ENCODE measurements at regions not wholly inside any gene's neighbourhood (a gene's known extent, or its start where the extent isn't known, plus 50 kb on each side); places are given as distances from the start of the nearest gene placed in this dataset.
A peak's percentile ranks its signal among the peaks of the same experiment; 100 is the strongest.

GRCh38 chr1:29707796-29708195, 471.5 kb downstream of the PTPRU start:
- Histone ChIP-seq H3K36me3 (ENCODE audit: control insufficient read depth in 2 of 2, extremely low read depth in 1 of 2, insufficient read depth in 2 of 2, low read length in 2 of 2) (no peaks in the 10 kb centered on the region), H4K20me1 (ENCODE audit: control insufficient read depth, extremely low read depth, insufficient read depth, low read length) (no peaks in the 10 kb centered on the region), H3K4me2 (ENCODE audit: control insufficient read depth, extremely low read depth, insufficient read depth, low read depth, low read length) (no peak overlapping the region), H2AFZ (ENCODE audit: control insufficient read depth, low read length) (no peak overlapping the region), H3K27ac (ENCODE audit: control insufficient read depth, insufficient read depth, low read length) (no peak overlapping the region), H3K4me1 (ENCODE audit: control insufficient read depth, extremely low read depth, insufficient read depth, low read length) (peaks cover 49% of the 10 kb centered on the region), H3K79me2 (ENCODE audit: control insufficient read depth, insufficient read depth, low read length) (no peaks in the 10 kb centered on the region), H3K9me1 (ENCODE audit: control insufficient read depth, extremely low read depth, insufficient read depth, low read length) (peaks cover 2% of the 10 kb centered on the region), H3K27me3 (ENCODE audit: control insufficient read depth, extremely low read depth, insufficient read depth, low read length) (peaks cover 7% of the 10 kb centered on the region), H3K9ac (ENCODE audit: control insufficient read depth, extremely low read depth, insufficient read depth, low read length) (no peak overlapping the region), H3K9me3 (ENCODE audit: control insufficient read depth, low read depth, low read length) (no peaks in the 10 kb centered on the region), H3K4me3 (ENCODE audit: control insufficient read depth in 2 of 3, extremely low read depth in 1 of 3, insufficient read depth in 2 of 3, low read depth in 1 of 3, low read length in 3 of 3) (no peak overlapping the region)
- dilution Hi-C loops (cut with MboI; ENCODE audit: extremely low pct_ligation_motif_present, low sequenced_read_pairs), result no loop called here
- DNase-seq (ENCODE audit: low read depth, low spot score), result no peak
- TF ChIP-seq EZH2 (IDR thresholded peaks at IDR 0.05; ENCODE audit: low read length) (no peak), CTCF (optimal IDR thresholded peaks at IDR 0.05 in 1 of 3, IDR thresholded peaks at IDR 0.05 in 1 of 3, conservative IDR thresholded peaks at IDR 0.05 in 1 of 3; ENCODE audit: extremely low read depth in 1 of 3, insufficient read depth in 2 of 3, low read length in 3 of 3) (no peak)
- no peak for FAIRE-seq

GRCh38 chr1:29706936-29707335, 470.6 kb downstream of the PTPRU start:
- no peak for FAIRE-seq
- Histone ChIP-seq H3K4me3 (ENCODE audit: control insufficient read depth in 2 of 3, extremely low read depth in 1 of 3, insufficient read depth in 2 of 3, low read depth in 1 of 3, low read length in 3 of 3) (no peak overlapping the region), H3K4me2 (ENCODE audit: control insufficient read depth, extremely low read depth, insufficient read depth, low read depth, low read length) (no peak overlapping the region)

More at GRCh38 chr1:29706936-29707335, 470.6 kb downstream of the PTPRU start:
- no peaks in the 10 kb centered on the region for H3K9me3 ChIP-seq (ENCODE audit: control insufficient read depth, low read depth, low read length)
- H3K27me3 ChIP-seq (ENCODE audit: control insufficient read depth, extremely low read depth, insufficient read depth, low read length), result peaks cover 7% of the 10 kb centered on the region
- no peaks in the 10 kb centered on the region for H3K36me3 ChIP-seq (ENCODE audit: control insufficient read depth in 2 of 2, extremely low read depth in 1 of 2, insufficient read depth in 2 of 2, low read length in 2 of 2)
- dilution Hi-C loops (cut with MboI; ENCODE audit: extremely low pct_ligation_motif_present, low sequenced_read_pairs), result no loop called here
- H3K27ac ChIP-seq (ENCODE audit: control insufficient read depth, insufficient read depth, low read length), result no peak overlapping the region
- no peaks in the 10 kb centered on the region for H3K79me2 ChIP-seq (ENCODE audit: control insufficient read depth, insufficient read depth, low read length)
- no peaks in the 10 kb centered on the region for H3K9me1 ChIP-seq (ENCODE audit: control insufficient read depth, extremely low read depth, insufficient read depth, low read length)
- H4K20me1 ChIP-seq (ENCODE audit: control insufficient read depth, extremely low read depth, insufficient read depth, low read length), result no peaks in the 10 kb centered on the region
- DNase-seq (ENCODE audit: low read depth, low spot score), result no peak
- no peak overlapping the region for H3K9ac ChIP-seq (ENCODE audit: control insufficient read depth, extremely low read depth, insufficient read depth, low read length)
- H3K4me1 ChIP-seq (ENCODE audit: control insufficient read depth, extremely low read depth, insufficient read depth, low read length), result peaks cover 40% of the 10 kb centered on the region
- TF ChIP-seq CTCF (optimal IDR thresholded peaks at IDR 0.05 in 1 of 3, IDR thresholded peaks at IDR 0.05 in 1 of 3, conservative IDR thresholded peaks at IDR 0.05 in 1 of 3; ENCODE audit: extremely low read depth in 1 of 3, insufficient read depth in 2 of 3, low read length in 3 of 3) (peak; percentile 18 to 80 (median 76)), EZH2 (IDR thresholded peaks at IDR 0.05; ENCODE audit: low read length) (no peak)
- H2AFZ ChIP-seq (ENCODE audit: control insufficient read depth, low read length), result no peak overlapping the region

Data from keratinocyte (primary cell).